ENCODE measurements at regions not wholly inside any gene's neighbourhood (a gene's known extent, or its start where the extent isn't known, plus 50 kb on each side); places are given as distances from the start of the nearest gene placed in this dataset.

- Histone ChIP-seq H3F3A (ENCODE audit: insufficient read depth, low read length, poor library complexity, severe bottlenecking) (no peaks in the 10 kb centered on the region), H3K36me3 (ENCODE audit: insufficient read depth, low read length) (no peaks in the 10 kb centered on the region), H2AFZ (ENCODE audit: low read depth, low read length) (no peak overlapping the region), H4K20me1 (ENCODE audit: insufficient read depth) (no peaks in the 10 kb centered on the region), H3K79me2 (replicated peaks; ENCODE audit: insufficient read depth, low read length) (no peaks in the 10 kb centered on the region), H3K27ac (ENCODE audit: low read length) (no peak overlapping the region), H3K4me2 (ENCODE audit: low read length) (no peak overlapping the region), H3K9me3 (ENCODE audit: low read length) (no peaks in the 10 kb centered on the region), H3K9ac (ENCODE audit: low read length) (no peak overlapping the region), H3K27me3 (ENCODE audit: insufficient read depth, low read depth, low read length) (no peaks in the 10 kb centered on the region), H3K9me2 (ENCODE audit: insufficient read depth, low read length) (no peaks in the 10 kb centered on the region), H3K4me3 (ENCODE audit: low read length) (no peak overlapping the region)
- TF ChIP-seq CTCF (IDR thresholded peaks at IDR 0.05; ENCODE audit: poor library complexity, severe bottlenecking) = no peak
- TF ChIP-seq RAD21 (conservative IDR thresholded peaks at IDR 0.05) = no peak
- no peak for TF ChIP-seq POLR2AphosphoS5 (IDR thresholded peaks at IDR 0.05)
- no peak for TF ChIP-seq REST (IDR thresholded peaks at IDR 0.05; ENCODE audit: borderline replicate concordance)
- TF ChIP-seq SMC3 (conservative IDR thresholded peaks at IDR 0.05; ENCODE audit: poor library complexity) = no peak
- no peak for TF ChIP-seq MXI1 (conservative IDR thresholded peaks at IDR 0.05; ENCODE audit: poor library complexity, severe bottlenecking)
- no peak for TF ChIP-seq EP300 (conservative IDR thresholded peaks at IDR 0.05; ENCODE audit: poor library complexity, severe bottlenecking)
- no peak for TF ChIP-seq TAF1 (IDR thresholded peaks at IDR 0.05; ENCODE audit: low read depth)
- no peak for TF ChIP-seq EZH2 (IDR thresholded peaks at IDR 0.05; ENCODE audit: borderline replicate concordance, insufficient read depth, low read length, poor library complexity, severe bottlenecking)
These were observed 647.7 kb downstream of the PTPRU start for GRCh38 chr1:29883986-29884385.

GRCh38 chr1:29883411-29883832, 647.1 kb downstream of the PTPRU start:
- no peak overlapping the region for H3K9ac ChIP-seq (ENCODE audit: low read length)
- H3K9me2 ChIP-seq (ENCODE audit: insufficient read depth, low read length) = no peaks in the 10 kb centered on the region
- H3K27ac ChIP-seq (ENCODE audit: low read length) = no peak overlapping the region
- H3K79me2 ChIP-seq (replicated peaks; ENCODE audit: insufficient read depth, low read length) = no peaks in the 10 kb centered on the region
- no peaks in the 10 kb centered on the region for H4K20me1 ChIP-seq (ENCODE audit: insufficient read depth)
- no peak overlapping the region for H3K4me2 ChIP-seq (ENCODE audit: low read length)
- no peaks in the 10 kb centered on the region for H3F3A ChIP-seq (ENCODE audit: insufficient read depth, low read length, poor library complexity, severe bottlenecking)
- H3K27me3 ChIP-seq (ENCODE audit: insufficient read depth, low read depth, low read length) = no peaks in the 10 kb centered on the region
- TF ChIP-seq EZH2 (IDR thresholded peaks at IDR 0.05; ENCODE audit: borderline replicate concordance, insufficient read depth, low read length, poor library complexity, severe bottlenecking) (no peak), TAF1 (IDR thresholded peaks at IDR 0.05; ENCODE audit: low read depth) (no peak), RAD21 (conservative IDR thresholded peaks at IDR 0.05) (no peak), EP300 (conservative IDR thresholded peaks at IDR 0.05; ENCODE audit: poor library complexity, severe bottlenecking) (no peak), CTCF (IDR thresholded peaks at IDR 0.05; ENCODE audit: poor library complexity, severe bottlenecking) (no peak), REST (IDR thresholded peaks at IDR 0.05; ENCODE audit: borderline replicate concordance) (no peak), MXI1 (conservative IDR thresholded peaks at IDR 0.05; ENCODE audit: poor library complexity, severe bottlenecking) (no peak), POLR2AphosphoS5 (IDR thresholded peaks at IDR 0.05) (no peak), SMC3 (conservative IDR thresholded peaks at IDR 0.05; ENCODE audit: poor library complexity) (no peak)
- no peak overlapping the region for H2AFZ ChIP-seq (ENCODE audit: low read depth, low read length)
- H3K36me3 ChIP-seq (ENCODE audit: insufficient read depth, low read length) = no peaks in the 10 kb centered on the region
- no peaks in the 10 kb centered on the region for H3K9me3 ChIP-seq (ENCODE audit: low read length)
- H3K4me3 ChIP-seq (ENCODE audit: low read length) = no peak overlapping the region

Data from neural cell (in vitro differentiated cells).